ENCODE measurements at regions not wholly inside any gene's neighbourhood (a gene's known extent, or its start where the extent isn't known, plus 50 kb on each side); places are given as distances from the start of the nearest gene placed in this dataset.
"Not testable (repeated sequence)": the region's sequence is repeated elsewhere in the genome, so short reads cannot be mapped to it uniquely, and the experiment has no call there.

GRCh38 chr10:53485422-53485821 is 712.8 kb upstream of the MBL2 start:
- TF ChIP-seq, protein P1, sequence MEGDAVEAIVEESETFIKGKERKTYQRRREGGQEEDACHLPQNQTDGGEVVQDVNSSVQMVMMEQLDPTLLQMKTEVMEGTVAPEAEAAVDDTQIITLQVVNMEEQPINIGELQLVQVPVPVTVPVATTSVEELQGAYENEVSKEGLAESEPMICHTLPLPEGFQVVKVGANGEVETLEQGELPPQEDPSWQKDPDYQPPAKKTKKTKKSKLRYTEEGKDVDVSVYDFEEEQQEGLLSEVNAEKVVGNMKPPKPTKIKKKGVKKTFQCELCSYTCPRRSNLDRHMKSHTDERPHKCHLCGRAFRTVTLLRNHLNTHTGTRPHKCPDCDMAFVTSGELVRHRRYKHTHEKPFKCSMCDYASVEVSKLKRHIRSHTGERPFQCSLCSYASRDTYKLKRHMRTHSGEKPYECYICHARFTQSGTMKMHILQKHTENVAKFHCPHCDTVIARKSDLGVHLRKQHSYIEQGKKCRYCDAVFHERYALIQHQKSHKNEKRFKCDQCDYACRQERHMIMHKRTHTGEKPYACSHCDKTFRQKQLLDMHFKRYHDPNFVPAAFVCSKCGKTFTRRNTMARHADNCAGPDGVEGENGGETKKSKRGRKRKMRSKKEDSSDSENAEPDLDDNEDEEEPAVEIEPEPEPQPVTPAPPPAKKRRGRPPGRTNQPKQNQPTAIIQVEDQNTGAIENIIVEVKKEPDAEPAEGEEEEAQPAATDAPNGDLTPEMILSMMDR (IDR thresholded peaks at IDR 0.05), result not testable (repeated sequence)
- not testable (repeated sequence) for TF ChIP-seq ZFX (IDR thresholded peaks at IDR 0.05; ENCODE audit: borderline replicate concordance)

All from 22Rv1 (cell line).